SK-N-SH treated with all-trans-retinoic acid at 6 μM for 48 hours (cell line): ENCODE measurements at regions not wholly inside any gene's neighbourhood (a gene's known extent, or its start where the extent isn't known, plus 50 kb on each side); places are given as distances from the start of the nearest gene placed in this dataset.

Experiments used
- ATAC-seq: fragments of 200-7000 bp; cut with Tn5 transposase; 3 replicates; pipeline ENCODE4 v1.9.1; 2020; ENCODE audit warnings: mild to moderate bottlenecking, moderate library complexity
- BACH2 ChIP-seq: fragments of 250-450 bp; sonication (Bioruptor Pico); IDR thresholded peaks from 2 replicates; pipeline ENCODE4 v1.9.0; 2021; ENCODE audit warnings: mild to moderate bottlenecking, borderline replicate concordance
- CSDC2 ChIP-seq: fragments of 250-450 bp; sonication (Bioruptor Pico); IDR thresholded peaks from 2 replicates; pipeline ENCODE4 v1.5.0; 2020; ENCODE audit warnings: mild to moderate bottlenecking, moderate library complexity
- CSRNP3 ChIP-seq: fragments of 250-450 bp; sonication (Bioruptor Pico); IDR thresholded peaks from 2 replicates; pipeline ENCODE4 v1.5.1; 2021; ENCODE audit warnings: mild to moderate bottlenecking, moderate library complexity
- GLIS3 ChIP-seq: fragments of 250-450 bp; sonication (Bioruptor Pico); IDR thresholded peaks from 2 replicates; pipeline ENCODE4 v1.5.0; 2020; ENCODE audit warnings: mild to moderate bottlenecking, moderate library complexity
- ISL1 ChIP-seq: fragments of 250-450 bp; sonication (Bioruptor Pico); IDR thresholded peaks from 2 replicates; pipeline ENCODE4 v2.1.2; 2022; ENCODE audit warnings: mild to moderate bottlenecking, moderate library complexity
- OSR1 ChIP-seq: fragments of 250-450 bp; sonication (Bioruptor Pico); IDR thresholded peaks from 2 replicates; pipeline ENCODE4 v1.8.0; 2022; ENCODE audit warnings: moderate library complexity, mild to moderate bottlenecking, inconsistent platforms
- PATZ1 ChIP-seq: fragments of 250-450 bp; sonication (Bioruptor Pico); IDR thresholded peaks from 2 replicates; pipeline ENCODE4 v1.8.0; 2020; ENCODE audit warnings: mild to moderate bottlenecking, moderate library complexity, borderline replicate concordance
- POU6F1 ChIP-seq: fragments of 250-450 bp; sonication (Bioruptor Pico); IDR thresholded peaks from 2 replicates; pipeline ENCODE4 v1.8.0; 2021; ENCODE audit warnings: low read depth, mild to moderate bottlenecking, moderate library complexity, borderline replicate concordance
- PPARA ChIP-seq: fragments of 250-450 bp; sonication (Bioruptor Pico); IDR thresholded peaks from 2 replicates; pipeline ENCODE4 v1.5.0; 2020; ENCODE audit warnings: mild to moderate bottlenecking, borderline replicate concordance
- SNAI2 ChIP-seq: fragments of 250-450 bp; sonication (Bioruptor Pico); IDR thresholded peaks from 2 replicates; pipeline ENCODE4 v1.5.0; 2020; ENCODE audit warnings: mild to moderate bottlenecking, moderate library complexity
- TCF4 ChIP-seq: fragments of 250-450 bp; sonication (Bioruptor Pico); IDR thresholded peaks from 2 replicates; pipeline ENCODE4 v1.8.0; 2021; ENCODE audit warnings: mild to moderate bottlenecking, moderate library complexity, borderline replicate concordance
- TOX ChIP-seq: fragments of 250-450 bp; sonication (Bioruptor Pico); IDR thresholded peaks from 2 replicates; pipeline ENCODE4 v1.8.0; 2021; ENCODE audit warnings: mild to moderate bottlenecking, moderate library complexity, borderline replicate concordance
- TSHZ2 ChIP-seq: fragments of 250-450 bp; sonication (Bioruptor Pico); IDR thresholded peaks from 2 replicates; pipeline ENCODE4 v1.5.0; 2020; ENCODE audit warnings: mild to moderate bottlenecking, moderate library complexity
- ZFP3 ChIP-seq: fragments of 250-450 bp; sonication (Bioruptor Pico); IDR thresholded peaks from 2 replicates; pipeline ENCODE4 v1.5.0; 2020; ENCODE audit warnings: mild to moderate bottlenecking, moderate library complexity
- ZFP30 ChIP-seq: fragments of 450-650 bp; formaldehyde crosslinking; IDR thresholded peaks from 2 replicates; pipeline ENCODE4 v1.5.0; 2022; ENCODE audit warnings: mild to moderate bottlenecking, moderate library complexity
- ZNF565 ChIP-seq: fragments of 450-650 bp; formaldehyde crosslinking; conservative IDR thresholded peaks from 2 replicates; pipeline ENCODE4 v1.5.0; 2020; ENCODE audit warnings: low read depth, mild to moderate bottlenecking, moderate library complexity
- ZNF70 ChIP-seq: fragments of 450-650 bp; formaldehyde crosslinking; IDR thresholded peaks from 2 replicates; pipeline ENCODE4 v1.5.0; 2020; ENCODE audit warnings: mild to moderate bottlenecking, moderate library complexity

- no peak for ATAC-seq
- TF ChIP-seq ZFP30 (CRISPR knock-in tag) (no peak), ZNF70 (CRISPR knock-in tag) (no peak), GLIS3 (peak; percentile 33; the same call in 1 of the 2 replicates), ISL1 (CRISPR knock-in tag) (peak; percentile 84), BACH2 (CRISPR knock-in tag) (no peak), SNAI2 (0 out of 2 replicates have a peak, but pooled peaks have one; percentile 55), CSDC2 (CRISPR knock-in tag) (peak; percentile 79; the same call in 1 of the 2 replicates), POU6F1 (CRISPR knock-in tag) (no peak), TSHZ2 (CRISPR knock-in tag) (no peak), OSR1 (CRISPR knock-in tag) (no peak), PATZ1 (CRISPR knock-in tag) (no peak), PPARA (CRISPR knock-in tag) (no peak), ZNF565 (CRISPR knock-in tag) (no peak), ZFP3 (CRISPR knock-in tag) (peak; percentile 48; the same call in 1 of the 2 replicates), TOX (CRISPR knock-in tag) (no peak)
Measured at GRCh38 chr4:155569960-155570515, 96.6 kb upstream of the GUCY1A1 start.

GRCh38 chr4:155569471-155569870 is 97.2 kb upstream of the GUCY1A1 start:
- TF ChIP-seq TOX (CRISPR knock-in tag) (no peak), TCF4 (CRISPR knock-in tag) (no peak)
- no peak for ATAC-seq

- no peak for TF ChIP-seq ZNF565 (CRISPR knock-in tag)
- TF ChIP-seq CSRNP3 (CRISPR knock-in tag), result no peak
- no peak for ATAC-seq
Measured at GRCh38 chr4:155568641-155569220, 97.9 kb upstream of the GUCY1A1 start.

GRCh38 chr4:155566354-155566753 is 100.3 kb upstream of the GUCY1A1 start:
- no peak for TF ChIP-seq ISL1 (CRISPR knock-in tag)
- TF ChIP-seq GLIS3, result no peak
- no peak for ATAC-seq

GRCh38 chr4:155565776-155566175 is 100.9 kb upstream of the GUCY1A1 start:
- TF ChIP-seq PATZ1 (CRISPR knock-in tag), result no peak
- ATAC-seq, result no peak
